ELR (cell line): ENCODE measurements at regions not wholly inside any gene's neighbourhood (a gene's known extent, or its start where the extent isn't known, plus 50 kb on each side); places are given as distances from the start of the nearest gene placed in this dataset.

Source experiments
- DNase-seq: peaks from one replicate; pipeline ENCODE4 v3.0.0-alpha.2; 2015; ENCODE audit warnings: low read depth

GRCh38 chr4:114177628-114178027 is 198.2 kb upstream of the ARSJ start:
- DNase-seq, result no peak

- DNase-seq, result no peak
Observed at GRCh38 chr4:114178392-114178791, 198.9 kb upstream of the ARSJ start.

GRCh38 chr4:114180481-114180880 is 201.0 kb upstream of the ARSJ start:
- DNase-seq, result peak; percentile 66

GRCh38 chr4:114184901-114185300 is 205.5 kb upstream of the ARSJ start:
- no peak for DNase-seq

GRCh38 chr4:114187592-114187991 is 208.1 kb upstream of the ARSJ start:
- DNase-seq, result no peak

- no peak for DNase-seq
Observed at GRCh38 chr4:114191496-114191895, 212.0 kb upstream of the ARSJ start.

- DNase-seq, result no peak
Observed at GRCh38 chr4:114192854-114193253, 213.4 kb upstream of the ARSJ start.

GRCh38 chr4:114193624-114194399 is 214.4 kb upstream of the ARSJ start:
- no peak for DNase-seq

- DNase-seq, result no peak
Observed at GRCh38 chr4:114196606-114197005, 217.2 kb upstream of the ARSJ start.

- no peak for DNase-seq
Observed at GRCh38 chr4:114200026-114200425, 220.6 kb upstream of the ARSJ start.

GRCh38 chr4:114205261-114205660 is 225.8 kb upstream of the ARSJ start:
- DNase-seq, result no peak

GRCh38 chr4:114208574-114209151 is 229.2 kb upstream of the ARSJ start:
- DNase-seq, result peak; percentile 36

GRCh38 chr4:114209584-114209983 is 230.1 kb upstream of the ARSJ start:
- no peak for DNase-seq

GRCh38 chr4:114211556-114211955 is 232.1 kb upstream of the ARSJ start:
- no peak for DNase-seq

- no peak for DNase-seq
Observed at GRCh38 chr4:114217150-114217817, 237.8 kb upstream of the ARSJ start.

GRCh38 chr4:114223580-114223979 is 244.1 kb upstream of the ARSJ start:
- no peak for DNase-seq

GRCh38 chr4:114225436-114225835 is 246.0 kb upstream of the ARSJ start:
- no peak for DNase-seq

GRCh38 chr4:114226179-114226578 is 246.7 kb upstream of the ARSJ start:
- no peak for DNase-seq

- DNase-seq, result peak; percentile 13
Observed at GRCh38 chr4:114226968-114227760, 247.7 kb upstream of the ARSJ start.

- no peak for DNase-seq
Observed at GRCh38 chr4:114229706-114230105, 250.3 kb upstream of the ARSJ start.

GRCh38 chr4:114236171-114236769 is 256.8 kb upstream of the ARSJ start:
- DNase-seq, result no peak

GRCh38 chr4:114237997-114238396 is 258.6 kb upstream of the ARSJ start:
- DNase-seq, result no peak
